Neural cell (in vitro differentiated cells): ENCODE measurements at regions not wholly inside any gene's neighbourhood (a gene's known extent, or its start where the extent isn't known, plus 50 kb on each side); places are given as distances from the start of the nearest gene placed in this dataset.
"Not testable (repeated sequence)": the region's sequence is repeated elsewhere in the genome, so short reads cannot be mapped to it uniquely, and the experiment has no call there.

Source experiments
- H2AFZ ChIP-seq: fragments of 200-600, 300-800 bp; sonication (generic), shearing (Covaris generic); 2 replicates; pipeline ENCODE4 v1.6.0; 2014; ENCODE audit warnings: low read depth, mild to moderate bottlenecking, antibody characterized with exemption, low read length, moderate library complexity
- H3F3A ChIP-seq: fragments of 200-600 bp; shearing (Covaris generic); 2 replicates; pipeline ENCODE4 v1.6.1; 2016; ENCODE audit warnings: mild to moderate bottlenecking, moderate library complexity, mixed read lengths, antibody characterized with exemption, low read length; ENCODE audit not compliant: insufficient read depth, poor library complexity, severe bottlenecking
- H3K27ac ChIP-seq: fragments of 200-600, 300-800 bp; sonication (generic), shearing (Covaris generic); 2 replicates; pipeline ENCODE4 v1.5.1; 2014; ENCODE audit warnings: mild to moderate bottlenecking, low read length, moderate library complexity
- H3K27me3 ChIP-seq: fragments of 300-800, 200-600 bp; sonication (generic), shearing (Covaris generic); 2 replicates; pipeline ENCODE4 v1.6.0; 2014; ENCODE audit warnings: mild to moderate bottlenecking, low read depth, low read length, moderate library complexity; ENCODE audit not compliant: insufficient read depth
- H3K36me3 ChIP-seq: fragments of 300-800, 200-600 bp; sonication (generic), shearing (Covaris generic); 2 replicates; pipeline ENCODE4 v1.5.1; 2014; ENCODE audit warnings: mild to moderate bottlenecking, antibody characterized with exemption, low read length, moderate library complexity; ENCODE audit not compliant: insufficient read depth
- H3K4me2 ChIP-seq: fragments of 300-800, 200-600 bp; sonication (generic), shearing (Covaris generic); 2 replicates; pipeline ENCODE4 v1.6.0; 2014; ENCODE audit warnings: mild to moderate bottlenecking, low read length
- H3K4me3 ChIP-seq: fragments of 300-800, 200-600 bp; sonication (generic), shearing (Covaris generic); 2 replicates; pipeline ENCODE4 v1.5.1; 2014; ENCODE audit warnings: mild to moderate bottlenecking, low read length, moderate library complexity
- H3K79me2 ChIP-seq: fragments of 200-600 bp; shearing (Covaris generic); replicated peaks from 2 replicates; pipeline ENCODE4 v1.6.0; 2014; ENCODE audit warnings: mild to moderate bottlenecking, low read length, moderate library complexity; ENCODE audit not compliant: insufficient read depth
- H3K9ac ChIP-seq: fragments of 300-800, 200-600 bp; sonication (generic), shearing (Covaris generic); 2 replicates; pipeline ENCODE4 v1.6.1; 2016; ENCODE audit warnings: mild to moderate bottlenecking, low read length, mixed read lengths
- H3K9me2 ChIP-seq: fragments of 200-600 bp; shearing (Covaris generic); 2 replicates; pipeline ENCODE4 v1.6.1; 2016; ENCODE audit warnings: mild to moderate bottlenecking, low read length, mixed read lengths; ENCODE audit not compliant: insufficient read depth
- H3K9me3 ChIP-seq: fragments of 200-600, 300-800 bp; sonication (generic), shearing (Covaris generic); 2 replicates; pipeline ENCODE4 v1.6.1; 2016; ENCODE audit warnings: mild to moderate bottlenecking, mixed run types, low read length, moderate library complexity, mixed read lengths
- H4K20me1 ChIP-seq: fragments of 200-600 bp; shearing (Covaris generic); 2 replicates; pipeline ENCODE4 v1.6.1; 2016; ENCODE audit warnings: mild to moderate bottlenecking, mixed run types; ENCODE audit not compliant: insufficient read depth
- CTCF ChIP-seq: fragments of 450-650 bp; IDR thresholded peaks from 2 replicates; pipeline ENCODE4 v1.5.1; 2014; ENCODE audit warnings: antibody characterized with exemption, mild to moderate bottlenecking, moderate library complexity; ENCODE audit not compliant: poor library complexity, severe bottlenecking
- EP300 ChIP-seq: fragments of 450-650 bp; conservative IDR thresholded peaks from 2 replicates; pipeline ENCODE4 v1.6.1; 2014; ENCODE audit warnings: antibody characterized with exemption, mild to moderate bottlenecking, moderate library complexity; ENCODE audit not compliant: poor library complexity, severe bottlenecking
- EZH2 ChIP-seq: fragments of 200-600, 300-800 bp; shearing (Covaris generic), sonication (generic); IDR thresholded peaks from 2 replicates; pipeline ENCODE4 v1.6.1; 2014; ENCODE audit warnings: antibody characterized with exemption, low read length, borderline replicate concordance, mild to moderate bottlenecking; ENCODE audit not compliant: insufficient read depth, poor library complexity, severe bottlenecking
- MXI1 ChIP-seq: fragments of 450-650 bp; conservative IDR thresholded peaks from 2 replicates; pipeline ENCODE4 v1.6.1; 2014; ENCODE audit warnings: antibody characterized with exemption, mild to moderate bottlenecking; ENCODE audit not compliant: poor library complexity, severe bottlenecking
- POLR2AphosphoS5 ChIP-seq: IDR thresholded peaks from 2 replicates; pipeline ENCODE4 v1.6.1; 2012
- RAD21 ChIP-seq: fragments of 450-650 bp; conservative IDR thresholded peaks from 2 replicates; pipeline ENCODE4 v1.6.1; 2014; ENCODE audit warnings: antibody characterized with exemption, mild to moderate bottlenecking, moderate library complexity
- SMC3 ChIP-seq: fragments of 450-650 bp; conservative IDR thresholded peaks from 2 replicates; pipeline ENCODE4 v1.6.1; 2014; ENCODE audit warnings: antibody characterized with exemption, mild to moderate bottlenecking, moderate library complexity; ENCODE audit not compliant: poor library complexity
- TAF1 ChIP-seq: IDR thresholded peaks from 2 replicates; pipeline ENCODE4 v1.6.1; 2012; ENCODE audit warnings: low read depth
- TF ChIP-seq, protein P1 (sequence below): IDR thresholded peaks from 2 replicates; pipeline ENCODE4 v1.6.1; 2012; ENCODE audit warnings: borderline replicate concordance

GRCh38 chr5:58312299-58312698 lies 147.6 kb downstream of the PLK2 start:
- Histone ChIP-seq H2AFZ (no peak overlapping the region), H3K36me3 (no peaks in the 10 kb centered on the region), H3F3A (no peaks in the 10 kb centered on the region), H3K4me2 (no peak overlapping the region), H3K9me2 (no peaks in the 10 kb centered on the region), H3K27ac (no peak overlapping the region), H3K4me3 (no peak overlapping the region), H4K20me1 (no peaks in the 10 kb centered on the region), H3K9me3 (no peaks in the 10 kb centered on the region), H3K79me2 (no peaks in the 10 kb centered on the region), H3K9ac (no peak overlapping the region), H3K27me3 (no peaks in the 10 kb centered on the region)
- no peak for TF ChIP-seq RAD21

DNA sequence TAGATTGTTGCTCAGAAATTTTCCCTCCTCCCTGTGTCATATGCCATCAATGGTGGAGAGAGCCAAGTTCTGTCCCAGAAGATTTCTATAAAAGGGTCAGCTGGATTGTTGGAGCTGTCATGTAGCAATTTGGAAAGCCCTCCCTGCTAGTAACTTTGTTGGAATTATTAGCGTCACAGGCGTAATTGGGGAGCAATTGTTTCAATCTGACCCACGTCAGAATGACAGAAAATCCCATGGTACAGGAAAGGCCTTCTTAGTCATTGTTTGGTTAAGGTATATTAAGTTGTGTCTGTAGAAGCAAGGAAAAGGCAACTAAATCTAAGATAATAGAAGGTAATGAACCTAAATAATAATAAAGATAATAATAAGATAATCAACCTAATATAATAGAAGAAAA lies 148.4 kb downstream of the PLK2 start:
- no peak overlapping the region for H3K4me2 ChIP-seq
- no peaks in the 10 kb centered on the region for H3K36me3 ChIP-seq
- H3K9me2 ChIP-seq = no peaks in the 10 kb centered on the region
- H3K27me3 ChIP-seq = no peaks in the 10 kb centered on the region
- no peak overlapping the region for H3K4me3 ChIP-seq
- H3K27ac ChIP-seq = no peak overlapping the region
- no peaks in the 10 kb centered on the region for H3K9me3 ChIP-seq
- H2AFZ ChIP-seq = no peak overlapping the region
- TF ChIP-seq MXI1 = no peak
- TF ChIP-seq SMC3 = no peak
- no peak for TF ChIP-seq POLR2AphosphoS5
- no peak for TF ChIP-seq TAF1
- no peak for TF ChIP-seq EP300
- TF ChIP-seq EZH2 = no peak
- TF ChIP-seq RAD21 = no peak
- TF ChIP-seq CTCF = no peak
- TF ChIP-seq, protein P1, sequence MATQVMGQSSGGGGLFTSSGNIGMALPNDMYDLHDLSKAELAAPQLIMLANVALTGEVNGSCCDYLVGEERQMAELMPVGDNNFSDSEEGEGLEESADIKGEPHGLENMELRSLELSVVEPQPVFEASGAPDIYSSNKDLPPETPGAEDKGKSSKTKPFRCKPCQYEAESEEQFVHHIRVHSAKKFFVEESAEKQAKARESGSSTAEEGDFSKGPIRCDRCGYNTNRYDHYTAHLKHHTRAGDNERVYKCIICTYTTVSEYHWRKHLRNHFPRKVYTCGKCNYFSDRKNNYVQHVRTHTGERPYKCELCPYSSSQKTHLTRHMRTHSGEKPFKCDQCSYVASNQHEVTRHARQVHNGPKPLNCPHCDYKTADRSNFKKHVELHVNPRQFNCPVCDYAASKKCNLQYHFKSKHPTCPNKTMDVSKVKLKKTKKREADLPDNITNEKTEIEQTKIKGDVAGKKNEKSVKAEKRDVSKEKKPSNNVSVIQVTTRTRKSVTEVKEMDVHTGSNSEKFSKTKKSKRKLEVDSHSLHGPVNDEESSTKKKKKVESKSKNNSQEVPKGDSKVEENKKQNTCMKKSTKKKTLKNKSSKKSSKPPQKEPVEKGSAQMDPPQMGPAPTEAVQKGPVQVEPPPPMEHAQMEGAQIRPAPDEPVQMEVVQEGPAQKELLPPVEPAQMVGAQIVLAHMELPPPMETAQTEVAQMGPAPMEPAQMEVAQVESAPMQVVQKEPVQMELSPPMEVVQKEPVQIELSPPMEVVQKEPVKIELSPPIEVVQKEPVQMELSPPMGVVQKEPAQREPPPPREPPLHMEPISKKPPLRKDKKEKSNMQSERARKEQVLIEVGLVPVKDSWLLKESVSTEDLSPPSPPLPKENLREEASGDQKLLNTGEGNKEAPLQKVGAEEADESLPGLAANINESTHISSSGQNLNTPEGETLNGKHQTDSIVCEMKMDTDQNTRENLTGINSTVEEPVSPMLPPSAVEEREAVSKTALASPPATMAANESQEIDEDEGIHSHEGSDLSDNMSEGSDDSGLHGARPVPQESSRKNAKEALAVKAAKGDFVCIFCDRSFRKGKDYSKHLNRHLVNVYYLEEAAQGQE = no peak
- H3K9ac ChIP-seq = no peak overlapping the region
- no peaks in the 10 kb centered on the region for H3K79me2 ChIP-seq
- no peaks in the 10 kb centered on the region for H3F3A ChIP-seq
- H4K20me1 ChIP-seq = no peaks in the 10 kb centered on the region

GRCh38 chr5:58308384-58308783 lies 151.5 kb downstream of the PLK2 start:
- H2AFZ ChIP-seq, H3K9me2 ChIP-seq, H3K9ac ChIP-seq, H3K4me2 ChIP-seq, H3K79me2 ChIP-seq, H3K4me3 ChIP-seq, H3F3A ChIP-seq, H3K36me3 ChIP-seq, H3K27ac ChIP-seq, H4K20me1 ChIP-seq, H3K9me3 ChIP-seq, H3K27me3 ChIP-seq: not testable (repeated sequence)
